OCI-M1 (cell line): ENCODE measurements at regions not wholly inside any gene's neighbourhood (a gene's known extent, or its start where the extent isn't known, plus 50 kb on each side); places are given as distances from the start of the nearest gene placed in this dataset.
A peak's percentile ranks its signal among the peaks of the same experiment; 100 is the strongest.
"Not testable (repeated sequence)": the region's sequence is repeated elsewhere in the genome, so short reads cannot be mapped to it uniquely, and the experiment has no call there.

Experiments used
- DNase-seq: peaks from one replicate; lab custom pipeline; 2025; lab: John Stamatoyannopoulos, UW

DNA sequence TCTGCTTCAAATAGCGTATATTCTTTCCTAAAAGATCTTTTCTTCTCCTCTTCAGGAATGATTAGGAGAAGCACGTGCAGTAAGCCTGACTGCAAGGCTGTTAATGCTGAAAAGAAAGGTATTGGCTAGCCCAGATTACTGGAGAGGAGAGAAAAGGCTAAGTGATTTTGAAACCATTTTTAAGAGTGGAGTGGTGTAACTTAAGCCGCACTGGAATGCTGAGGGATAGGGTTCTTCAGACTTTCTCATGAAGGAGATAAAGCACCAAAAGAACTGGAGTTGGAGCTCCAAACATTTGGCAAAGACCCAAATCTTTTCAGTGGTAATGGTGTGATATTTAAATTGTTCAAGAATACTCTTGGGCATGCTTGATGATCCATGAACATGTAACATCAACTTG, 388.3 kb downstream of the COG6 start:
- DNase-seq: no peak

DNA sequence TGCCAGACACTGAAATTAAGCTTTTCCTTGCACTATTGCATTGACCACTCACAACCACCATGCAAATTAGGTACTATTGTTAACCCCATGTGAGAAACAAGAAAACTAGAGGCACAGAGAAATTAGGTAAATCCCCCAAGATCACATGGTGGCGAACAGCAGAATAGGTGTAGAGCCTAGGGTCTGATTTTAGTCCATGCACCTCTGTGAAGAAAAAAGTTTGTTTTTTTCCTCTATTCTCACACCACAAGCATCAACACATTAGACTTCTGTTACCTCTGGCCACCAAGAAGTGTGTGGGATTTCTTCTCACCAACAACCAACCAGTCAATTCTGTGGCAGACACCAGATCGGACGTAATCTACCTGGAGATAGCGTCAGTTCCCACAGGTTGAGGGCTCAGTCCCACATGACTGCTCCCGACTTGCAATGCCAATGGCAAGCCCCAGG, 391.9 kb downstream of the COG6 start:
- no peak for DNase-seq

DNA sequence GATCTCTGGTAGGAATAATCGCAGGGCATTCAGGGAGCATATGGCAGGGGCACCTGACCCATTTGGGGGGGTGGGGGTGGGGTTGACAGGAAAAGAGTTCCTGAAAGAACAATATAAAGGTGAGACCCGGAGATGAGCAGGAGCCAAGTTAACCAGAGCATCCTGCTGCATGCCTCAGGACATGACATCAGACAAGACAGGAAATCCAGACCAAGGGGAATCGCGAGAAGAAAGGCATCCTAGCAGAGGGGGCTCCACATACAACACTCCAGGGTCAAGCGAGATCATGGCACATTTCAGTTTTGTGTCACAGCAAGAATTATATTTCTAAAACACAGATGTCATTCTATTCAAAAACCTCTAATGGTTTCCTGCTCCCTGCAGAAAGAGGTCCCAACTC, 393.1 kb downstream of the COG6 start:
- DNase-seq: no peak

DNA sequence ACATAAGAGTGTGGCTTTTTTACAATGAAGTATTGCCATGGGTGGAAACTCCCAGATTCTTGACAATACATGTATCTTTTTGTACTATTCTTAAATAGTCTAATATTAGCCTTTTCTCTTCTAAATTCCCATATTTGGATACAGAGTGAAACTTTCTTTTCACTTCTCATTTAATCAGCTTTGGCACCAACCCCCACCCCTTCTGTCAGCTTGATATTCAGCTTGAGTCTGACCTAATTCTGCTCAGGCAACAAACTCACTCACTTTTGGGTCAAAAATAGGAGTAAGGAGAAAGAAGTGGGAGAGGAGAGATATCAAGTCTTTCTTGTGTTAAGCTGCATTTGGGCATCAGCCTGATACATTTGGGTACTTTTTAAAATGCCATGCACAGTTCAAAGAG, 397.5 kb downstream of the COG6 start:
- no peak for DNase-seq

DNA sequence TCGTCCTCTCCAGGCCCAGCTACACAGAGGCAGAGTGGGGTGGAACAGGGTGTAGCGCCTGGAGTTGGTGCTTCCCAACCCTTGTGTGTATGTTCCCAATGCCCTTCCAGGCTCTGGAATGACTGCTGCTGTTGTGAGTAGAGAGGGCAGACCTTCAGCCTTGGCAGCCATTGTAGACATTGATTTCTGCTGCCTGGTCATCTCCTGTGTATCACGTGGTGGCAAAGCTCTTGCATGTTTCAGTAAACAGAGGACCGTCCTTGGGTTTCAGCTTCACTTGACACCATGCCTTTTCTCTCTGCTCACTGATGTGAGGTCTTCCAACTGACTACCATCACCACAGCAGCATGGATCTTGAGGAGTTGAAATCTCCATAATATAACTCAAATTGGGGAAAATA, 397.9 kb downstream of the COG6 start:
- no peak for DNase-seq

DNA sequence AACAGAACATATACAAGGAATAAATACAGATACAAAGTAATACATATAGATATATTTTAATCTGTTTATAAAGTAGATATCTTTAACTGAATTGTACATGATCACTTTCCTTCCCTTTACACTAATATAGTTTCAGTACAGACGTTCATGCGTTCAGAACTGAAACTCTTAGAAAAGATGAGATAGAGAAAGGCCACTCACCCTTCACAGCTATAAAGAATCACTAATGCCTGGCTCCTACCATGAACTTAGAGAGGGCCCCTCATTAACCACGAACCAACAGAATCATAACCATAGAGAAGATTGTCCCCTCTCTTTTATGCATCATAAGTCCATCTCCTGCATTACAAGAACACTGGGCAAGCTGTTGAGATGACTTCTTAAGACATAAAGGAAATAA, 399.0 kb downstream of the COG6 start:
- DNase-seq: not testable (repeated sequence)

DNA sequence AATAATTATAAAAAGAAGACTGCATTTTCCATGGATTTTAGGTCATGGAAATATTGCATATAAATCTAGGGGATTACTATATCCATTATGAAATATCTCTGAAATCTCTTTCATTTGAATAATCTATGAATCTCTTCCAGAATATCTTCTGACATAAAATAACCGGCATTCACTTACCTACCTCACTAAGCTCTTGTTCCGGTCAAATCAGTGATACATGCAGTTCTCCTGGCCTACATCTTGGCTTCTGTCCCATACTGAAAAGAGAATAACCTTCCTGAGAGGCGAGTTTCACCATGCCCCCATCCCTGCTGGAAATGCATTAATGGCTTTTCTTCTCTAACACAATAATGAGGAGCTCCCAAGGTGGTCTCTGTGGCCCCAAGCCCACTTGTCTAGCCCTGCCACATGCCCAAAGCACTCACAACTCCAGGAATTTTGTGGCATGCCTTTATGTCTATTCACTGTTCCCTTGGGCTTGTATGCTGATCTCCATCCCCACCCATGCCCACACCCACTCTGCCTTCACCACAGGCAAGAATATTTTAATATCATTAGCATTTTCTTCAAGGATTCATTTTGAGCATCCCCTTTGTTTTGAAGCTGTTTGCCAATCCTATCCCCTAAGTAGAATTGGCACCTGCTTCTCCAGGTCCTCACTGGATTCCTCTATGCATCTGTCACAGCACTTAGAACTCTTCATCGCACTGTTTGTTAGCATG, 401.6 kb downstream of the COG6 start:
- no peak for DNase-seq

DNA sequence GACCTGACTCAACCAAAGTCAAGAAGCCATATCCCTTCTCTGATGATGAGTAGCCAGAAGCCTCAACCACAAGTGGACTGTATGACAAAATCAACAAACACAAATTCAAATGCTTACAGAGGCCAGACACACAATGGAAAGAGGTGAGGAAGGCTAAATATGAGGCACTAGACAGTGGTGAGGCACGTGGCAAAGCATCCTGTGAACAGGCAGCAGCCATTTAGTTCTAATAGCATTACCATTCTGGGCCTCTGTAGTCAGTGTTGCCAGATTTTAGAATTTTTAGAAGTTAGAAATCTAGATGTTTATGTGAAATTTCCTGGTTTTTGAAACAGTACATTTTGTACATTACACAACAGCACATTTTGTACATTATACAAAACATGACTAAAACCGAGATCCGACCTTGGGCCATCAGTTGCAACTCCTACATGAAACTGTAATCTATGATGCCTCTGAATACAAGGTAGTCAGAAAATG, 403.3 kb downstream of the COG6 start:
- DNase-seq: no peak

DNA sequence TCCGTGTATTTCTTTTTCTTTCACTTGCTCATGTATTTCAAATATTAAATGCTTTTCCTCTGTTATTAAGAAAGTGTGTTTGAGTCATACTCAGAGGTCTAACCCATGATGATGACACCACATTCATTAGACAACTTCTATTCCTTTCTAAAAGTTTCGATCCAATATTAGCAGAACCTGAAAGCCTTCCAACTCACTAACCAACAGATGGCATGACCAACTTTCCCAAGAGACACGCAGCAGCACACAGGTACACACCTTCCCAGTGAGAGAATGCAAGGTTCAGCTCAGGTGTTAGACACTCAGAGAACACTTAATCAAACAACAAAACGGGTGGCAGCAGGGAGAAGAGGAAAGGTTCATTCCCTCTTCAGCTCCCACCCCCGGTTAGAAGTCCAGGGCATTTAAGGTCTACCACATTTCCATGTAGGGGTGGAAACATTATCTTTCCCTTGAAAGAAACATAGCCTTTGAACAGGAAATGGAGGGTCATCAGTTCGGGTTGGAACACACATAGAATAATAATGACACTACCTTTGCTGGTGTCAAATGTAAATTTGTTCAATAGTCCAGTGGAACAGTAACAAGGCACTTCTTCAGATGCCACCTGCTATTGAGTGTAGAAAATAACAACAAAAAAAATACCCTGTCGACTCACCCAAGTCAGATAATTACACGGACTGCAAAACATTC, 404.2 kb downstream of the COG6 start:
- DNase-seq: no peak

DNA sequence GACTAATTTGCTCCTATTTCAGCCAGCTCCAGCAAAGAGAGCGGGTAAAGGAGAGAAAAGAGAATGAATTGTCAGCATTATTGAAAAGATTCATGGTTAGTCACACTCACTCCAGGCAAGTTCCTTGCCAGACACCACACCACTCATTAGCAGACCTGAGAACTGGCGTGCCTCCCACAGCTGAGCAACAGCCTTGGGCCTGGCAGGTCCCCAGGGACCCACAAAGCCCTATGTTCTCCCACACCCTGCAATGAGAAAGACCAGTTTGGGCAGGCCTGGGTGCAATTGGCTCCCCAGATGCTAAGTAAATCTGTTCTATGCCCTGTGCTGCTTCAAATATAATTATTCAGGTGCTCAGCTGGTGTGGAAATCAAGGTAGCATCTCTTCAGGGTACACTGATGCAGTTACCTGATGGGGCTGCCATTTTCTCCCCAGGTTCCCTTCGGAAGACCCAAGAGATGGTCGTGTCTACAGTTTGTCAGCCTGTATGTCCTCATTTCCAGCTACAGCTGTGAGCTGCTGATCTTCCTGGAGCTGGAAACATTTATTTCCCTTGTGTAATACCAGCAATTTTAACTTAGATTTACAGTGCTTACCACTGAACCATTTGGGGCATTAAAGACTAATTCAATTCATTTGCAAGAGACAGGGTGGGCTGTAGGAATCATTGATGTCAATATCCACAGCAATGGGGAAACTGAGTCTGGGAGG, 405.0 kb downstream of the COG6 start:
- no peak for DNase-seq

DNA sequence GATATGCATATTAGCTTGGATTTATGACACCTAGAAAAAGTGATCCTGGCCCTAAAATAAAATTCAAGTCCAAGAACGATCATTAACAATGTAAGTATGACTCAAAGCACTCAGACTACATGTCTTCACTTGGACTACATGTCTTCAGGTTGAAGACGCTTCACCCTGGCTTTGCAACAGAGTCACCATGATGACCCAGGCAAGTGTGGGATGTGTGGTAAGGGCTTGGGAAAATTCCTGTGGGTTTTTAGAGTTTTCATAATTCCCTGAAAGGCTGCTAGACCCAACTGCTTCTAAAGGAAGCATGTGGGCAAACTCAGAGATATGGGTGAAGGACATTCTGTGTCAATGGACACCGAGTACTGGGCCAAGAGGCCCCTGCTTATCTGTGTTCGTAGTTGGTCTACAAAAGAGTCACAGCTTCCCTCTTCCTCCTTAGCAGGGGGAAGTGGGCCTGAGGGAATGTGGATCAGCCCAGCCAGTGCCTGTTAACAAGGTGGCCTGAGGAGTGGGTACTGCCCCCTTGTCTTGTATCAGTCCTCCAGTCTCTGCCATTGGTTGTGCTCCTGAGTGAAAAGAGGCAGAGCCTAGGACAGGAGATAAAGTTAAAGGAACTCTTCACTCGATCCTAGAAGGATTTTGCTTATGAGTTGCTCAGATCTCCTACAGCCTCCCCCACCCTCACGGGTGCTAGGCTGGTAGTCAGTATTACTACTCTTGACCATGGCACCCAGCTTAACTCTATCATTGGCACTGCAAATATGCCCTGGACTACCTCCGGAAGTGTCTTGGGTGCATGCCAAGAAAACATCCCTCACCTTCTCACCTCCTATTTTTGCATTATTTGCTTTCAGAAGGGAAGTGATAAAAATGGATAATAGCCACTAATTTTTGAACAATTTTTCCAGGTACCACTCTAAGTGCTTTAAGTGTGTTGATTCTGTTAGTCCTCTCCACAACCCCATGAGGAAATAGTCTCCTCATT, 406.3 kb downstream of the COG6 start:
- DNase-seq: no peak

DNA sequence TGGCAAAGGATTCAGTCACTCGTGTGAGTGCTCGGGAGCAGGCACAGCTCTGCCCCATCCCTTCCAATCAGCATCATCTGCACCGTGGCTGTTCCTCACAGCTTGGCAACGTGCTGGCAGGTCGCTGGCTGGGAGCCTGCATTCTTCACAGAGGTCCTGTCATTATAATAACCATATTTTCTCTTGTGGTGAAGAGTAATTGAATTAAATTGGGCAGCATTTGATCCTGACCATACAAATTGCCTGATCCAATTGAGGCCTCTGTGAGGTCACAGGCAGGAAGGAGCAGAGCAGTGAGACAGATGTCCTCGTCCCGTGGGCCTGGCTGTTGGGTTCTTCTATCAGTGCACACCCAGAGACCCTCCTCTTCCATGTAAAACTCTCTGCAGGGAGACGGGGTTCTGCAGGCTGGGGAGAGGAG, 407.8 kb downstream of the COG6 start:
- no peak for DNase-seq

DNA sequence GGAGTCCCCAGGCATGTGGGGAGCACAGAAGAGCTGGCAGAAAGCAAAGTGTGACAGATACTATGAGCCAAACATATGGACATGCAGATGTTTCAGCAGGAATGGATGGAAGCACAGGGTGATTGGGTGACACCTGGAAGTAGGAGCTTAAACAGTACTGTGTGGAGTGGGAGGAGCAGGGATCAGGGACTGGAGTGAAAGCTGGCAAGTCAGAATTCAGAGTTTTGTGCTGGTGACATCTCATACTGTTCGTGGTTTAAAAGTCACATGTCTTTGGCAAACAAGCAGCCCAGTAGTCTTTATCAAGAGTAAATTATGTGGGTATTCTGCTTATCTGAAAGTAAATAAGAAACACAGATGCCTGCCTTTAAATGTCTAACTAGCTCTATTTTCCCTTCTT, 408.2 kb downstream of the COG6 start:
- DNase-seq: no peak

DNA sequence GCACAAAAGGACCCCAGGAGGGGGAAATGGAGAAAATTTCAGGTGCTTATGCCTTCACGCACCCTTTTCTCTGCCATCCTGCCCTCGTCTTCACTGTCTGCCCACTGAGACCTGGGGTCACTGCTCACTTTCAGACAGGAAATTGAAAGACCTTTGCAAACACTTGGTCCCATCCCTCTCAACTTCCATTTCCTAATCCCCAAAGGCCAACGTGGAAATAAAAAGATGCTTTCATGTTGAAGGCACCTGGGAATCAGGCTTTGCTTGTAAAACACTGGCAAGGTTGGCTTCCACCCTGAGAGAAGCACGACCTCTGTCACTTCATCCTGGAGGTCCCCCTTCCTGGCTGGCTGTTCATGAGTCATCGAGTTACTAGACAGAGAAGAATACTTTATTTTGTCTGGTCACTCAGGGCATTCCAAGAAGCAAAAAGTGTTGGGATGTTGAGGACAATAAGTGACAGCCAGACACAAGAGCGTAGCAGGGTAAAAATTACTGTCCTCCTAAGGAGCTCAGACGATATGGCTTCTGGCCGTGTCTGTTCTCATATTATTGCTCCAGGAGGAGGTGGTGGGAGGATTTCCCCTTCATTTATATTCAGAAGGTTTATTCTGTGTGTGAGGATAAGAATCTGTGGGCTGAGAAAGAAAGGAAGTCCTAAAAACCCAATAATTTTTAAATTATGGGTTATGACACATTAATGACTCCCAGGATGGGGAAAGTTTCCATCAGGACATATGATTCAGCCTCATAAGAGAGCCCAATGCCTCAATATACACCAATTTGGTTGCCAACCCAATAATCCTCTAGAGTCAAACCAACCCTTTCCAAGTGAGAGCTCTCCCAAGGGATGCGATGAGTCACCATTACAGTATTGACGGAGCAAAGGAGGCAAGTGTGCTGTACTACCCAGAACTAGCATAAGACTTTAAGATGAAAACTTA, 409.0 kb downstream of the COG6 start:
- no peak for DNase-seq

DNA sequence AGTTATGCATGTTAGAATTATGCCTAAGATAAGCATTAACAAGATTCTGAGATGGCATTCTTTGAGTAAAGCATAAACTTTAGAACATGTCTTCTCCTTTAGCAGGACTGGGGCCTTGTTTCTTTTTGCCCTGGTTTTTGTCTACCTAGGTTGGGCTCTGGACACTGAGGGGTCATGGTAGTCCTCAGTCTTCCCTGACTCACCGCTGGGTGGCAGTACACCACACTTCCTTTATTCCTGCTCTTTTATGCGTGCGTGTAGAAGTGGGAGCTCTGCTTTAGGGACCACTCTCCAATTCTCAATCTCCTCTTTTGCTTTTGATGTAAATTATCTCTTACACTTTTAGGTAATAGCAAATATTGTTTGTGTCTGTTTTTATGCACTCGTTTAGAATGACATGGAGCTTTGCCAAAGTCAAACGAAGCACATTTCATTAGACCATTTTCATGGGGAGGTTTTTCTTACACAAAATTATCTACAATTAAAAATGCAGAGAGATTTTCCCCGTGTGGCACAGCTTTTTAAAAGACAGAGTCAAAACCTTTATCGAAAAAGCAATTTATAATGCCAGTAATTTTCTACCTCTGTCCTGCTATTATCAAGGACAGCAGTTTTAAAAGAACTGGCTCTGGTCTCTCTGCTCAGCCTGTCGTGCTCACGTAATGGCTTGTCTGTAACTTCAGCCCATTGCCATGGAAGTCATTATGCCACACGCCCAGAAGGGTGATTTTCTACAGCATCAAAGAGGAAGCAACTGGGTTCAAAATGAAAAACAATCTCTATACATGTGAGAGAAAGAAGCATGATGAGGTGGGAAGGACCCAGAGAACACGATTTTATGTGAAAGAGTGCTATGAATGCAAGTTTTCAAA, 413.9 kb downstream of the COG6 start:
- peak; percentile 82 for DNase-seq

DNA sequence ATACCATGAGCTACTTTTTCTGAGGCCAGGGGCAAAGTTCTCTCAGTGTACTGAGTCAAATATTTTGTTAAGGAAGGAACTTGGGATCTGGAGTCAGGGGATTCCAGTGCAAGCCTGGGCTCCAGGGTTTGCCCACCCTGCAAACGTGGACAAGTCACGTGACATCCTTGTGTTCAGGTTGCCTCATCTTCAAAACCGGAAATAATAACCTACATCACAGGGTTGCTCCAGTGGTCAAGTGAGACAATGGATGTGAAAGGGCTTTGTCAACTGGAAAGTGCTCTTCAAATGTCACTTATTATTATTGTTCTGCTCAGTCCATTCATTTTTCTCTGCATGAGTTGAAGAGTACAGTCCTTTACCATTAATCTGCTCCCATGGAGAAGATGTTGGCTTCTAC, 414.9 kb downstream of the COG6 start:
- no peak for DNase-seq

DNA sequence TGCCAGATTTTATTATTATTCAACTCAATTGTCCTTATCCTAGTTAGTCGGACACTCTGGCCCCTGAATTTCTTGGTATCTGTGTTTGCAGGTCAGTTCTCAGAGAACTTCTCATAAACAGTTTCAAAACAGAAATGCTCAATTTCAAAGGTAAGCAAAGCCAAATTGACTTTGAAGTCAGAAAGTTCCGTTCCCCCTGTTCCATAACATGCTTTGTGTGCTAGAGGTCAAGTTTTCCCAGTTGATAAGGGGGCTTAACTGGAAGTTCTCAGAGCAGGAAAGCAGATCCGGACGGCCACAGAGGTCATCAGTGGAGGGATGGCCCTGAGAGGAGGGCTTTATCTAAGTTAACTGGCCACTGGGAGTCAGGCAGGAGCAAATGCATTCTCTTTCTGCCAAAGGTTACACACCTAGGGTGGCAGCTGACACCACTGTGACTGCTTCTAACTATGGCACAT, 417.2 kb downstream of the COG6 start:
- no peak for DNase-seq

DNA sequence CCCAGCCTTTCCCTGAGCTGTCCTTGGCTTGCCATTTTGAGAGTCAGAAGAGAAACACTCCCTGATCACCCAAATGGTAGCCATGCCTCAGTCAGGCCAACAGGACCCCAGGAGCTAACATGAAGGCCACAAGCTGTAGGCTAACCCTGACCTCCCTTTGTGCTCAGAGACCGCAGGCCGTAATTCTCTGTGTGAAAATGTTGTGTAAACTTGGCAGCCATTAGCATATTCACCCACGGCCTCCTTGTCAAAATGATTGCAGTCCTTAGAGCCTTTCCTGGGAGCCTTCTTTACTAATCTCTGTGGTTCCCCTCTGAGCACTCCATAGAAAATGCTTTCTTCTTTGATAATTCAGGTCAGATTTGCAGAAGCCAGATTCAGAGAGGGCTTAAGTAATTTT, 418.9 kb downstream of the COG6 start:
- DNase-seq: no peak

DNA sequence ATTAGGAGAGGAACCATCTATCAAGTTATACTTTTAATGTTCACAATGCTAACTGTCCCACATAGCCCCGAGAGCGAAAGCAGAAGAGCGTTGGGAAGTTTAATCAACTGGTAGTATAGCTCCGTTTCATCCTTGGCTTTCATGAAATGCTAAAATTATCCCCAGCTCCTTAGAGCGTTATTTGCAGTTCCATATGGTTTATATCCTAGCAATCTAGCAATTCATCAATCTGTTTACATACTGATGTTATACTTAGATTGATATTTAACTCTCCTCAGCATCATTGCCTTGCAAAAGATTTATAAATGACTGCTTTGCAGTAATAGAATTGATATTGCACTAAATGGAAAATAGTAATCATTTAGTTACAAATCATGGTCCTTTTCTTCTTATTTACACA, 419.8 kb downstream of the COG6 start:
- DNase-seq: no peak
